GM21447 (cell line): ENCODE measurements at regions not wholly inside any gene's neighbourhood (a gene's known extent, or its start where the extent isn't known, plus 50 kb on each side); places are given as distances from the start of the nearest gene placed in this dataset.

ENCODE experiments used
- ATAC-seq: cut with Tn5 transposase; IDR thresholded peaks from one replicate; pipeline ENCODE4 v1.9.1; 2021; ENCODE audit not compliant: unreplicated experiment

DNA sequence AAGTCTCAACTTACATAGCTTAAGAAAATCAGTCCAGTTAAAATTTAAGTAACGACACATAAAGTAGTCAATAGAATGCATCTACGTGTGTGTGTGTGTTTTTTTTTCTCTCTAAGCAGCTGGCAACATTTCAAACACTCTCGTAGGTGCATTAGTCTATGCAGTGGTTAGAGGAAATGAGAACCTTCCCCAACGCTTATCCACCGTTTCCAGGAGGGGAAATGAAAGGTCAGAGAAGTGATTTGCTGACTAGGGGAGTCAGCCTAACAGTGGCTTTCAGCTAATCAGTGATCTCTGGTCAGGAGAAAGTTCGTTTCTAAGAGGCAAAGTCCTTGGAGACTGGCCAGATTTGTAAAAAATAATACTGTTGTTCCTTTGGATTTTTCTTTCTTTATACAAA lies 806.6 kb downstream of the C6orf118 start:
- ATAC-seq, result no peak

DNA sequence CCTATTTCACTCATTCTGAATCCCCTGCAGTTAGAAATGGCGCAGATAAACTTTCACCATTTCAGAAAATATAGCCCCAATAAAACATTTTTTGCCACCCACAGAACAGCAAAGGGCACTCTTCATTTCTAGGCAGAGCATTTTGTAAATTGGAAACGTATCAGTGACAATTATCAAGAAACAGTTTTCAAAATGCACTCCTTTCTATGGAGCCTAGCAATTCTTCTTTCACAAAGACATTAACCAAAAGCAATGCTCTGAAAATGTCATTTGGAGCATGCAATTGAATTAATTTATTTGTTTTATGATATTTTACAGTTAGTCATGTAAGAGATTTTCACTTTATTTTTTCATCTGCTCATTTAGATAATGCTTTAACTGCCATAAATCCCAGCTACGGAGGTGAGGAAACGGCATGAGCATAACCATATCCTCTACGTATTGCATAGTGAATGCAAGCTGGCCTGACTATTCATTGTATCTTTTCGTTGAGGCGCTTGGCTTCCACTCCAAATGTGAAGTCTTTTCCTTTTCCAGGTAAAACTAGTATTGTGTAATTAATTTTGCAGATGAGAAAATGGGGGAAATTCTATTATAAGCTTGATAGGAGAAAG lies 813.4 kb downstream of the C6orf118 start:
- no peak for ATAC-seq

GRCh38 chr6:164478426-164478825 lies 831.0 kb downstream of the C6orf118 start:
- no peak for ATAC-seq

DNA sequence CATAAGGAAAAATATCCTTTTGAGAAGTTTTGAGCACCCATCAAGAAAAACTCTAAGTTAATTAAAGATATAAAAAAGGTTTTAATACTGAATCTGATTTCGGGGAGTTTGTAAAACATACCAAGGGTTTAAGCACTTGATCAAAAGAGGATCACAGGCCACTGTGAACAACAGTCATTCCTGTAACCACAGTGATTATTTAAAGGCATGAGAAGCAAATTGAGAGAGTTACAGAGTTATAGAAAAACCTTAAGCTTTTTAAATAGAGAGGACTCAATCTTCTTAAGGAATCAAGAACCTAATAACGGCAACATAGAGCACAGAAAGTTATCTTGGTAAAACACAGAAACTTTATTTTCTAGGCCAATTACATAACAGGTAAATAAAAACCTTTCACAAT lies 831.6 kb downstream of the C6orf118 start:
- no peak for ATAC-seq

GRCh38 chr6:164477101-164477500 lies 832.3 kb downstream of the C6orf118 start:
- ATAC-seq, result no peak

DNA sequence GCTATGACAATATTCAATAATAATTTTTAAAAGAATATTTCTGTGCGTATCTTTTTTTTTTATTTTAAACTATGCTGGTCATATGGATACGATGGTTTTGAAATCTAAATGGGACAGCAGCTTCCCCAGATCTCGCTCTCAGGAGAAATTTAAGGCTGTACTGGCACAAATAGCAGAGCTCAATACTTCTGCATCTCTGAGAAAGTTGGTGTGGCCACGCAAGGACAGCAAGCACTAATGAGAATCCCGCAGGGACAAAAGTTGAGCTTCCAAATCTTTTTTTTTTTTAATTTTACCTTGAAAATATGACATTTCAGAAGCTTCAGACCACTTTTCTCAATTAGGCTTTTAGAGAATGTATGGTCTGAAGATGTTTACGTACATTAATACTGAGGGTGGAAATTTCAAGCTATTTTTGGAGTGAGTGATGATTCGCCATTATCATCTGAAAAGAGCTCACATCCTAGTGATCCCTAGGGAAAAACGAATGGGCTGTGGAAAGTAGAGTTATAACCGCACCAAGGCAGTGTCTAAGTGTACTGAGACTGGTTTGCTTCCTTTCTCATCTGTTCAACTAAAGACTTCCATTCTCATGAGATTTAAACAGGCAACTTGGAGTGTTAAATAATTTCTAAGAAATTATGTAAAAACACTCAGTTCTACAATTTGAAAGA lies 840.0 kb downstream of the C6orf118 start:
- no peak for ATAC-seq

GRCh38 chr6:164455835-164456234 lies 853.6 kb downstream of the C6orf118 start:
- no peak for ATAC-seq

GRCh38 chr6:164453835-164454234 lies 855.6 kb downstream of the C6orf118 start:
- ATAC-seq, result no peak

- no peak for ATAC-seq
These were observed 866.8 kb downstream of the C6orf118 start for GRCh38 chr6:164442572-164442971.

GRCh38 chr6:164439331-164439730 lies 870.1 kb downstream of the C6orf118 start:
- ATAC-seq, result no peak

DNA sequence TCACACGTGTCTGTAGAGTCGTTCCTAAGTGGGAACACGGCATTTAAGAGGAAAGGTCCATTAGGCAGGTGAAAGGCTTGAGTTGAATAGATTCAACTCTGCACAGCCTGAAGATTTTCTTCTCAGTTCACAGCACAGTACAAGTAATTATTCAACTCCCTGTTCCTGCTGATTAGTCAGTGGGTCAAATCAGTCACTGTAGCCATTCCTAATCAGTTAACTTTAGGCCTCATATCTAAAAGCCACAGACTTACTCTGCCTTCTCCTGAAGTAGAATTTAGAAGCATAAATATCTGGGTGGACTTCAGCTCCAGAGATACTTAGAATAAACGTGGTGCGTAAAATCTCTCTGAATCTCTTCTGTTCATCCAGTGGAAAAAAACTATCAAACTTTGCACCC lies 872.4 kb downstream of the C6orf118 start:
- no peak for ATAC-seq

- no peak for ATAC-seq
These were observed 881.5 kb downstream of the C6orf118 start for GRCh38 chr6:164427728-164428402.

DNA sequence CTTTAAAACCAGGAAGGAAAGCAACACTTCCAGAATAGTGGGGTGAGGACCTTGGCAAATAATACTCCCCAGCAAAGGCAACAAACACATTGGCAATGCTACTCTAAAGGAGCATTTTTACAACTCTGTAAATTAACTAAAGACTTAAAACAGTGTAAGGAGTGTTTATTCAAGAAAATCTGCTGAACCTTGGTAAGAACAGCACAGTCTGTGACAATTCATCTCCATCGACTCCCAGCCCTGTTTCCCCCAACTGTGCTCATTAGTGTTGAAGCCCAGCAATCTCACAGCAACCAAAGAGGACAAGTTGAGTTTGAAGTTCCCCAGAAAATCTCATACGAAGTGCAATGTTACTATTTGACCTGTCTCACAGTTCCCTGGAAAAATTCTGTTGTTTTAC lies 884.9 kb downstream of the C6orf118 start:
- no peak for ATAC-seq

- no peak for ATAC-seq
These were observed 890.3 kb downstream of the C6orf118 start for GRCh38 chr6:164419099-164419498.

- ATAC-seq, result no peak
These were observed 891.2 kb downstream of the C6orf118 start for GRCh38 chr6:164418262-164418588.

GRCh38 chr6:164417537-164418261 lies 891.7 kb downstream of the C6orf118 start:
- no peak for ATAC-seq

DNA sequence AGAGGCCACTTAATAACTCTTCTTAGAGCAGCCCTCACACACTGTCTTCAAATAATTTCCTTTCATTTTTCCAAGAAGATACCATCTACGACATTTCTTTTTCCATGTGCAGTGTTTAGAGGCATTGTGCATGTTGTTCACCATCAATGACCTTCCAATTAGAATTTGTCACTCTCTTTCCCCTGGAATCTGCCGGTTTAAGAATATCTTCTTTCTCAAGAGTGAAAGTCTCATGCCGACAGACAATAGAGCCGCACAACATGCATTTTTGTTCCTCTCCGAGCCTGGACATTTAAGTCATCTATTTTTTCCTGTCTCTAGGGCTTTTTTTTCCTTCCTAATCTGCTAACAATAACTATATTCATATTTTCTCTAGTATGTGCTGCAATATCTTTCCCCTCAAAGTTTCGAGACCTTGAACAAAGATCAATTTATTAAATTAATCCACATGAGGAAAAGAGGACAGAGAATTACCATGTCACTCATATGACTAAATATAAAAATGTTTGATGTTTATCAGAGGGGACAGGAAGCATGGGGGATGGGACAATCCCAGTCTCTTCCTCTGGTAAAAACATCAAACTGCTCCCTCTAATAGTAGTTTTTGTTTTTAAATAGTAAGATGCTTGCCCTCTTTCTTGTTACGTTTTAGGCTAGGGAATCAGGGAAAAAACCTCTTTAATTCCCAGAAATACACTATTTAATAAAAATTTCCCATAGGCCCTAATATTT lies 893.4 kb downstream of the C6orf118 start:
- no peak for ATAC-seq

DNA sequence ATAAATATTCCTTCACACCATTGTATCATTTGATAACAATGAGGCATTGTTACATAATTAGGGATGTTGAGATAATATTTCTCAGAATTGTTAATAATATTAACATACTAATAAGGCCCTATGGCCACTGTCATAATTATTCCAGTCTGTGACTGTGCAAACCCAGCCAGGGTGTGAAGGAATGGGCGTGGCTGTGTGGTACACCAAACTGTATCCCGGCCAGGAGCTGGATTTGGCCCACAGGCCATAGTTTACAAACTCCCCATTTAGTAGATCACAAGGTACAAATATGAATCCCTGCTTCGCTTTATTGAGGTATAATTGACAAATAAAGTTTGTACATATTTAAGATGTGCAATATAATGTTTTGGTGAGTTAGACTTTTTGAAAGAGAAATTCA lies 894.7 kb downstream of the C6orf118 start:
- ATAC-seq, result no peak

DNA sequence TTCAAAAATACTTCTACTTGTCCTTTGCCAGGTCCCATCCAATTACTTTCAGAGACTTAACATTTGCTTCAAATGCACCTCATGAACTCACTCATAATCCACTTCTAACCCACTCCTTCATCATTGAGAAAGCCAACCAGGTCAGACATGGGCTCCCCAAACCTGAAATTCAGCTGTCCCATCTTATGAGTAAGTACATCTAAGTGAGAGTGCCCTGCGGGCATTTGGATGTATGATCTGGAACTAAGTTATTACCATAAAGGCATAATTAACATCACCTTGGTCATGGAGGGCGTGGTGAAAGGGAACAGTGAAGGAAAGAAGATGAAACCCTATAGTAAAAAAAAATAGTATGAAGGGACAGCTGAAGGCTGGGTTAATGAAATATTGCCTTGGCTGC lies 896.8 kb downstream of the C6orf118 start:
- no peak for ATAC-seq

DNA sequence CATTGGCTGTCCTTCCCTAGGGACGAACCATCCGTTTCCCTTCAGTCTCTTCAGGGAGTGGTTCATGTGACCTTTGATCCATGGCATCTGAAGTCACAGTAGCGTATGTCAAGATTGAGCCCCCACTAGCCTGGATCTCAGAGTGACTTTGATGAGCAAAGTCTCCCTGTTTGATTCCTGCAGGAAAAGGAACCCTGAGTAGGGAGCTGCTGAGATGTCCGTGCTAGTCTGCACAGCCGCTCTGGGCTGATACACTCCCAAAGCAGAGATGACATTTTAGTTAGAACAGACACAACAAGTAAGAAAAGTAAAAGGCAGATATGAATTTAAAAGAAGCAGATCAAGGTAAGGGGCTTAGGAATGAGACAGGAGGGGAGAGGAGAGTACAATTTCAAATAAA lies 899.4 kb downstream of the C6orf118 start:
- ATAC-seq, result no peak

GRCh38 chr6:164409309-164410009 lies 899.9 kb downstream of the C6orf118 start:
- ATAC-seq, result no peak
